ENCODE measurements at regions not wholly inside any gene's neighbourhood (a gene's known extent, or its start where the extent isn't known, plus 50 kb on each side); places are given as distances from the start of the nearest gene placed in this dataset.

DNA sequence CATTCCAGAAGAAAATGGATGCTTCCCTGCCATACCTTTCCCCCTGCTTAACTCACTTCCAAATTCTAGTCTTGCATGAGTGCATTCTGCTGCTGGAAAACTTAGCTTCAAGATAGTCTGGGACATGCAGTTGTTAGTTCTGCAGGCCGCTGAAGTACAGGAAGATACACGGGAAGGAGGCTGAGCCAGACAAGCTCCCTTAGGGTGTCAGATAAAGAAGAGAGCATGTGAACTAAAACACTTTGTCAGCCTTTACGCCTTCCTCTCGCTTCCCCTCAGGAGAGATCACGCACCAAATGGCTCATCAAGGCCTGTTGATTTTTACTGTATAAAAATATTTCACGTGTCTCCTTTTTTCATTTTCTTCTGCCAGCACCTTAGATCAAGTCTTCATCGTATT lies 420.7 kb downstream of the INSC start:
- no peak for DNase-seq (ENCODE audit: low read depth in 2 of 2)

DNA sequence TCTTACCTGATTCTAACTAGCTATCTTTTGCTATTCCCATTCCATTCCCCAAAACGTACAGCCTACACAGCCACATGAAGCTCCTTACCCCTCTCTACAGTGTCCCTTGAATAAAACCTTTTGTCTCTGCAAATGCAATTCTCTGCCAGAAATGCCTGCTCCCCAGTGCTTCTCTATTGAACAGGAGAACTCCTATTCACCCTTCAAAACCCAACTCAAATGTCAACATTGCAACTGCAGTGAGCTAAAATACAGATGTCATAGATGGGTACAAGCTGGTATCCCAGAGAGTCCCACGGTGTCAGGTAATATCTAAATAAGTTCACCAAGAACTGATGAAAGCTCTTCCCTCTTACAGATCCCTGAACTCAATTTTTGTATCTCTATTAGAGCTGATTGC lies 421.7 kb downstream of the INSC start:
- DNase-seq (ENCODE audit: low read depth in 2 of 2), result no peak

DNA sequence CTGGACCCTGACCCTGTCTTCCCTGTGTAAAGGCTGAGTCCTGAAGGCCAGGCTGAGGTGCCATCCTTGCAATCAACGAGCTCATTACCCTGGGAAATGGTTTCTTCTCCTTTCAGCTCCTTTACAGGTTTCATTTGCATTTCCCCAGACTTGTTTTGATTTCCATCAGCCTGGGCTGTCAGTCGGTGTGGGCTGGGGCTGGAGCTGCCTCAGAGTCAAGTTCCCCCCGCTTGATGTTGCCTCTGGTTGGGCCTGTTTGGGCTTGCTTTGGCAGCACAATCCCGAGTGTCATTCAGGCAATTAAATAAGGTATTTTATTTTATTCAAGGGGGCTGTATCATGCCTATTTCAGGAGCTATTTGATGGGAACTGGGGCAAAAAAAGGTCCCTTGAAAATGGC lies 424.9 kb downstream of the INSC start:
- DNase-seq (ENCODE audit: low read depth in 2 of 2), result no peak

DNA sequence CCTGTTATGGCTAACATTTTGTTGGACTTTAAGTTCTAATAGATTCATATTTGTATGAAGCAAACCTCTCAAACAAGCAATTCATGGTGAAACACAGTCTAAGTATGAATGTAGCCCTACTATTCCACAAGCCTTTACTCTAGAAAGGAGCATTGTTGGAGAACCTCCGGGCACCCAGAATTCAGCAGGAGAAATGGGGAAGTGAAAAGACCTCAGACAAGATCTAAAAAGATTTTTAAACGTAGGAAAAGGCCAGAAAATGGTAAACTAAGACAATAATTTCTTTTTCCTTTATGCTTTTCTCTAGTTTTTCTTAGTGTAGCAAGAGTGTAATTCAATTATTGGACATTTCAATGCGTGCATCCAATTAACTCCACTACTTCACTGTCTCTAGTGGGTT lies 426.4 kb downstream of the INSC start:
- DNase-seq (ENCODE audit: low read depth in 2 of 2), result no peak

DNA sequence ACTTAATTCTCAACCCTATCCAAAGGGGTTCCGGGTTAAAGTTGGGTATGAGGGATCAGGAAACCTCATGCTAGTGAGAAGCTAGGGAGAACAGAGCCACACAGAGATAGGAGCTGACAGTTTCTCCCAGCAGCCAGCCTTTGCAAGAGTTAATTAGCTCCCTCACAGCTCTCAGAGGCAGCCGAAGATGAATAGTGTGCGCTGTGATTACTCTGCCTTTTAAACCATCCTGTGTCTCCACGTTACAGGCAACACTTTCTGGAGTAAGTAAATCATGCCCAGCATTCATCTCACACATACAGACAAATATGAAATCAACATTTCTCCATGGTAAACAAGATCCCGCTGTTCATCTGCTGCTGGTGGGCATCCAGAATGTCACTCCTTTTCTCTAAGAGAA lies 429.6 kb downstream of the INSC start:
- DNase-seq (ENCODE audit: low read depth in 2 of 2), result no peak

DNA sequence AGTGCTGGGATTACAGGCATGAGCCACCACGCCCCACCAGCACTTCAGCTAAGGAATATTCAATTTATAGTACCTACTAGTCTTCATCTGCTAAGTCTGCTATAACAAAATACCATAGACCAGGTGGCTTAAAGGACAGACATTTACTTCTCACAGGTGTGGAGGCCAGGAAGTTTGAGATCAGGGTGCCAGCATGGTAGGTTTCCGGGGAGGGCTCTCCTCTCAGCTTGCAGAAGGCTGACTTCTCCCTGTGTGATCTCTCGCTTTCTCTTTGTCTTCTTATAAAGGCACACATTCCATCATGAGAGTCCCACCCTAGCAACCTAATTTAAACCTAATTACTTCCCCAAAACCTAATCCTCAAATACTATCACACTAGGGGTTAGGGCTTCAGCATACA lies 433.0 kb downstream of the INSC start:
- DNase-seq (ENCODE audit: low read depth in 2 of 2), result no peak

DNA sequence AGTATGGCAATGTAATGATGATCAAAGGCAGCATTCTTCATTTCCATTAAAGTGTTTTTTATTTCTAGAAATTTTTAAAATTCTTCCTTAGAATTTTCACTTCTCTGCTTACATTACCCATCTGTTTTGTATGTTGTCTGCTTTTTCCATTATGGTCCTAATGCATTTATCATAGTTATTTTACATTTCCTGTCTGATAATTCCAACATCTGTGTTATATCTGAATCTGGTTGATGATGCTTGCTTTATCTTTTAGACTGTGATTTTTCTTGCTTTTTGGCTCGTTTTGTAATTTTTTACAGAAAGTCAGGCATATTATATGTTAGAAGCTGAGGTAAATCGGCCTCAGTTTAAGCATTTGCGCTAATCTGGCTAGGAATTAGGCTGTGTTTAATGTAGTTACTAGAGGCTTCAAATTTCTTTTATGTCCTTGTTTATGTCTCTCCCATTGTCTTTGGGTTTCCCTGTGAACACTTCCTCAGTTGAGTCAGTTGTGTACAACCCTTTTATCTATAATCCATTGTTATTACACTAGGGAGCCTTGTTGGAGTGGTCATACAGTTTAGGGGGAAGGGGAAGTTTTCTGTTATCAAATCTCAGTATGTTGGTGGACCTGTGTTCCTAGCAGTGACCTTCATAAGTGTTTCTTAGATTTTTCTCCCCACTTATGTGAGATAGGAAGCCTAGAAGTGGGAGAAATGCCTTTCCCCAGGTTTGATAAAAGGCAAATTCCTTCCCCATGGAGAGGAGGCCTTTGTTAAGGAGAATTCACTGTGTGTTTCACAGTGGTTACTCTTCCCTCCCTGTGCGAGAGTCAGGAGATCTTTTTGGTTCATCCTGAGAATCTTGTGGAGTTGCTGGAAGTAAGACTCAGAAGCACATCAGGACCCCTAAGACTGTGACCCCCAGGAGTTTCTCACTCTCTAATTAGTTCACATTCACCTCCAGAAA lies 437.5 kb downstream of the INSC start:
- DNase-seq (ENCODE audit: low read depth in 2 of 2), result no peak

DNA sequence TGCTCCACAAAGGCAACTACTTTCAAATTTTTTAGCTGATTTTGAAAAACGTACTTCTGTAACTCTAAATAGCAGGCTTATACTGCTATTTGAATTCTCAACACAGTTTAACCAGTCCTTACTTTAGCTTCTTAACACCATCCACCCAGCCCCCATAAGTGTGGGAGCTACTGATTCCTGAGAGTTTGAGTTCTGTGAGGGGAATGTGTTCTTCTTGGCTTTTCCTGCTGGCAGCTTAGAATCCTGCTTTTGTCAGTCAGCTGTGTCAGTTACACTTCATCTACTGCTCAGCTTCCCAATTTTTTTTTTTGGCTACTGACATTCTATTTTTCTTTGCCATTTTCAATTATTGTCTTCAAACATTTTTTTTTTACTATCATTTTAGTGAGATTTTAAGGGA lies 440.4 kb downstream of the INSC start:
- no peak for DNase-seq (ENCODE audit: low read depth in 2 of 2)

DNA sequence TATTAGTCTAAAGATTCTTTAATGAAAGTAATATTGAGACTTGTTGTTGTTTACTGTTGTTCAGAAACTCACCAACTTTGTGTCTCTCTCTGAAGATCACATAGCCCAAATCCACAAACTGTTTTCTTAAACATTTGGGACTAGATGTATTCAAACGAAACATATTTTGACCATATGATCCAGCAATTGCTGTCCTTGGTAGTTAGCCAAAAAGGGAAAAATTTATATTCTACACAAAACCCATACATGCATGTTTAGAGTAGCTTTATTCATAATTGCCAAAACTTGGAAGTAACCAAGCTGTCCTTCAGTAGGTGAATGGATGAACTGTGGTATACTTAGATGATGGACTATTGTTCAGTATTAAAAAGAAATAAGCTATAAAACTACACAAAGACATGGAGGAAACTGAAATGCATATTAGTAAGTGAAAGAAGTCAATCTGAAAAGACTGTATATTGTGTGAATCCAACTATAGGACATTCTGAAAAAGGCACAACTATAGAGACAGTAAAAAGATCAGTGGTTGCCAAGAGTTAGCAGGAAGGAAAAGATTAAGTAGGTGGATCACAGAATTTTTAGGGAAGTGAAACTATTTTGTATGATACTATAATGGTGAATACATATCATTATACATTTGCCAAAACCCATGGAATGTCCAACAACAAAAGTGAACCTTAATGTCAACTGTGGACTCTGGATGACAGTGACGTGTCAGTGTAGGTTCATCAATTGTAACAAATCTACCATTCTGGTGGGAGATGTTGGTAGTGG lies 442.9 kb downstream of the INSC start:
- no peak for DNase-seq (ENCODE audit: low read depth in 2 of 2)

DNA sequence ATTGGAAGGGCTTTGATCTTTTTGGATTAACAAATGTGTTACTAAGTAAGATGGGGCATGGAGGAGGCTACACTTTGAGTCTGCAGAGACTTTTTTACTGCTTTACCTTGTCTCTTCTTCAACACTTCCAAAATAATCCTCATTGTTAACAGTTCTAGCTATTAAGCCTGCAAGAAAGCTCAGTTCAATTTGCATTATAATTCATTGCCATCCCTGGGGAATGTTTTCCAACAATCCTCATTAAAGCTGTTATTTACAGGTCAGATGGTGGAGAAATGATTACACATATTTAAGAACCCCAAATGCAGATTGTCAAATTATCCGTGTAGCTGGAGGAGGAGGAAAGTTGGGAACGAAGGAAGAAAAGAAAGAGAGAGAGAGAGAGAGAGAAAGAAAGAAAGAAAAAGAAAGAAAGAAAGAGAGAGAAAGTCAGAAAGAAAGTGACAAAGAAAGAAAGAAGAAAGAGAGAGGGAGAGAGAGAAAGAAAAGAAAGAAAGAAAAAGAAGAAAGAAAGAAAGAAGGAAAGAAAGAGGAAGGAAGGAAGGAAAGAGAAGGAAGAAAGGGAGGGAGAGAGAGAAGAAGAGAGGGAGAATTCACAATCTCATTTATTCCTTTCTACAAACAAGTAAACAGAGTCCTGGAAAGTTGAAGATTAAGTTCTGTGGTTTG lies 443.9 kb downstream of the INSC start:
- DNase-seq (ENCODE audit: low read depth in 2 of 2), result no peak

DNA sequence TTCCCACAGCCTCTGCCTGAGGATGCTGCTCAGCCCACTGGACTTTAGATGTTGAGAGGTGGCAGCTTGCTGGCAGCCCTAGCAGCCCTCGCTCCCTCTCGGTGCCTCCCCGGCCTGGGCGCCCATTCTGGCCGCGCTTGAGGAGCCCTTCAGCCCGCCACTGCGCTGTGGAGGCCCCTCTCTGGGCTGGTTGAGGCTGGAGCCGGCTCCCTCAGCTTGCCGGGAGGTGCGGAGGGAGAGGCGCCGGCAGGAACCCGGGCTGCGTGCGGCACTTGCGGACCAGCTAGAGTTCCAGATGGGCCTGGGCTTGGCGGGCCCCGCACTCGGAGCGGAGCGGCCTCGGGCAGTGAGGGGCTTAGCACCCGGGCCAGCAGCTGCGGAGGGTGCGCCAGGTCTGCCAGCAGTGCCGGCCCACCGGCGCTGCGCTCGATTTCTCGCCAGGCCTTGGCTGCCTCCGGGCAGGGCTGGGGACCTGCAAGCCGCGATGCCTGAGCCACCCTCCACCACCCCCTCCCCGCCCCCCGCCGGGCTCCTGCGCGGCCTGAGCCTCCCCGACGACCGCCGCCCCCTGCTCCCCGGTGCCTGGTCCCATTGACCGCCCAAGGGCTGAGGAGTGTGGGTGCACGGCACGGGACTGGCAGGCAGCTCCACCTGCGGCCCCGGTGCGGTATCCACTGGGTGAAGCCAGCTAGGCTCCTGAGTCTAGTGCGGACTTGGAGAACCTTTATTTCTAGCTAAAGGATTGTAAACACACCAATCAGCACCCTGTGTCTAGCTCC lies 446.2 kb downstream of the INSC start:
- no peak for DNase-seq (ENCODE audit: low read depth in 2 of 2)

DNA sequence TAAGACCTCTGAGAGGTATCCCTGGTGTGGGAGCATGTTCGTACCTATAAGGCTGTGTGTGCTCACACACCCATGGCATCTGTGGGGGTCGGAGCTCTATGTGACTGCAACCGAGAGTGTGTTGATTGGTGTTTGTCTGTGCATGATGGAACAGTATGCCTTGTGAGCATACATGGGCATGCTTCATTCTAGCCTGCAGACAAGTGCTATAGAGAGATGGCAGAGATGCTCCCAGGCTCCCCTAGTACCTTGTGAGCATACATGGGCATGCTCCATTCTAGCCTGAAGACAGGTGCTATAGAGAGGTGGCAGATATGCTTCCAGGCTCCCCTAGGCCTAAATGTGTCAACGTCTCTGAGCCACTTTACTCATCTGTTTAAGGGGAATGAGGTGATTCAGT lies 447.5 kb downstream of the INSC start:
- DNase-seq (ENCODE audit: low read depth in 2 of 2), result no peak

DNA sequence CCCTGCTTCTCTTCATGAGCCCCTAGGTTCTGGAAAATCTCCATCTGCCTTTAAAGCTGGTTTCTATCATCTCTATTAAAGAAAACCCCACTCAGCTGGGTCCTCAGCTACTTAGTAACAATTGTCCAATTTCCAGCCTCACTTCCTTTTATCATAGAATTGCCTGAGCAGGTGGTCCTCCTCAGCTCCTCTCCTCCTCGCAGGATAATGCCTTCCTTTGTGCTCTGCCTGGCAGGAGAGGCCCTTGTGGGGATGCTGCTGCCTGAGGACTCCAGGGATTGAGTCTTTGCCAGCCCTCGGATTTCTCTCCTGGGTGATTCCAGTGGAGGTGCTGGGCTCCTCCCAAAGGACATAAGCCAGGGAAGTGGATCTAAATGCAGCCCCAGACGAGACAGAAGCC lies 448.3 kb downstream of the INSC start:
- DNase-seq (ENCODE audit: low read depth in 2 of 2), result no peak

DNA sequence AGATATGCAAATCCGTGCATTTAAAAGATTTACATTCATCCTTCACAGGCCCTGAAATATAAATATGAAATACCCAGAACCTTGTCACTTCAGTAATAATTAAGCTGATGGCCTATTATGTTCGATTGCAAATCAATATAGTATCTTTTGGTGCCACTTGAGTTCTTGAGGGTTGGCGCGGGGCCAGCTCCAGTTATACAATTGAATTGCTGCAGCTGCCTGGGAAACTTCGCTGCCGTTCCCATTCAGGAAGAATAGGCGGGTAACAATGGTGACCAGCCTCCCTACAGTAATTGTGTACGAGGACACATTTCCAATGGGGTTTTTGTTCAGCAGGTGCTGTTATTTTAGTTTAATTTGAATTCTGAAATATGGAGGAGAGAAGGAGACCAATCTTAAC lies 451.2 kb downstream of the INSC start:
- no peak for DNase-seq (ENCODE audit: low read depth in 2 of 2)

DNA sequence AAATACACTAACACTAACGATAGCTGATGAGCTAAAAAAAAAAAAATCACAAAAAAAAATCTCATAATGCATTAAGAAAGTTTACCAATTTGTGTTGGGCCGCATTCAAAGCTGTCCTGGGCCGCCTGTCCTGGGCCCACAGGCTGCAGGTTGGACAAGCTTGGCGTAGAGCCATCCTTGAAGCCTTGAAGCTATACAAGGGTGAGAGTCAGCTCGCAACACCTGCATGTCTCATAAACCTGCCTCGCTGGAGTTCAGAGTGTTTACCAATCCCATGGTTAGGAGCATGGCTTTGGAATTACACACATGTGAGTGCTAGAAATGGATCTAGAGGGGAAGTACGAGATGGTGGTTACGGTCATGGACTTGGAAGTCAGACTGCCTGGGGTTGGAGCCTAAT lies 453.7 kb downstream of the INSC start:
- no peak for DNase-seq (ENCODE audit: low read depth in 2 of 2)

DNA sequence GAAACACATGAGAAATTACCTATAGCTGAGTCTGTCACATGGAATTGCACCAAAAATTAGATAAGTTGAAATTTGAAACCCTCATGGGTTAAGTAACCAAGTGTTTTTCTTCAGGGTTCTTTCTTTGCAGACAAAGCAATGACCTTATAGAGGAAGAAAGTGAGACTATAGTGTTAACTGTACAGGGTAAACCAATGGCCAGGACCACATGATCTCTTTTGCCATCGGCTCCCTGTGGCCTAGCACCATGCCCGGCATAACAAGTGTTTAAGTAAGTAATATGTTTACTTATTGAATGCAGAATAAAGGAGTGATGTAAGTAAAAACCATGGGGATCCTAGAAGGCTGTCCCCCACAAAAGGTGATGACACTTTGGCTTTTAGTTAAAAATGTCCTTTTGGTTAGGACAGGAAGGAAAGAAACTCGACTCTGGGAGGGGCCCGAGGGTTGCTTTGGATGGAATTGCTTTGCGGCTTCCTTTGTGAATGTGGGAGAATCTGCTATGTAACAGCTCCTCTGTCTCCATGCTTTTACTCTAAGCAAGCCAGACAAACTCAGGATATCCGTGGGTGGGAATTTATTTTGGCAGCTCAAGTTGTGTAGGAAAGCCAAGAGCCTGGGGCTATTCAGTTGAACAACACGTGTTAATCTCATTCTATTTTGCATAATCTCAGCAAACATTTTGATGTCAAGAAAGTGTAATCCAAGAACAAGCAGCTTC lies 454.7 kb downstream of the INSC start:
- DNase-seq (ENCODE audit: low read depth in 2 of 2), result no peak

DNA sequence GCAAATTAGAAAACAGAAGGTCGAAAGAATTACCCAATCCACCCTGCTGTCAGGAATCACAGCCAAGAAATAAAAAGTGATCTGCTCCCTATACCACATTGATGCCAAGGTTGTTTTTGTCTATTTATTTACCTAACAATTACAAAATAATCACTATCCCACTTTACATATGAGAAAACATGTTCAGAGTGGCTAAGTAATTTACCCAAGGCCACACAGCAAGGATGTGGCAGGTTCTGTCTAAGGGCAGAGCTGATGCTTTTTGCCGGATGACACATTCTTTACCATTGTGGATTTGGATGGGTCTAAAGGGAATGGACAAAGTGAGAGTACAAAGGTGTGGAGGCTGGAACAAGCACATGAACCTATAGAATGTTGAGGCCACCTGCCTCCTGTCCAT lies 460.7 kb downstream of the INSC start:
- DNase-seq (ENCODE audit: low read depth in 2 of 2), result no peak

DNA sequence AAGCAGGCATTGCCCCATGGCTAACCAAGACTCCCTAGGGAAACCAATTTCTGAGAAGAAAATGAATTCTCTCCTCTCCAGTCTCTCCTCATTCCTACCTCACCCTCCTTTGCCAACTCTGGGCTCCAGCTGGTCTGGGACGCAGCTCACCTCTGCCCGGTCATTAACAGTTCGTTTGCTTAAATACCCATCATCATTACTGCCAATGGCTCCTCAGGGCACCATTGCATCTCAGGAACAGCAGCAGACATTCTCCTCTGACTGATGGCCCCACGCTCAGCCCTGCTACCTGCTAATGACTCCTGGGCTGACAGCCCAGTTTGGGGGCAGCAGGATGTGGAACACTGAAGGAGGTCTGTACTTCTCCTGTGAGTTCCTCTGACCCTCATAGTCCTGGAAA lies 462.0 kb downstream of the INSC start:
- no peak for DNase-seq (ENCODE audit: low read depth in 2 of 2)

DNA sequence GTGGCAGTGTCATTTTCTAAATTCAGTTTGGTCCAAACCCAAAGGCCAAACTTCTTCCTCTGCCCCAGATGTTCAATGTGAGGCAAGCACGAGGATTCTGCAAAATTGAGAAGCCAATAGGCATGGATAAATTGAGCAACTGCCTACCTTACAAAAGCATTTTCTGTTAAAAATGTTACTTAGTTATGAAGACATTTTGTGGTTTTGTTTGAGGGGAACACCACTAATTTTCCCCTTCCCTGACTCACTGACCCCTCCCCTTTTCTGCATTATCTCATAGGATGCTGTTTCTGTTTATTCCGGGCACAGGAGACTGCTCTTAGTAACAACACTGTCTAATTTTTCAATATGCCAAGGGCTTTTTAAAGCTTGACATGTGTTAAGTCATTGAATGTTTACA lies 462.8 kb downstream of the INSC start:
- DNase-seq (ENCODE audit: low read depth in 2 of 2), result no peak

DNA sequence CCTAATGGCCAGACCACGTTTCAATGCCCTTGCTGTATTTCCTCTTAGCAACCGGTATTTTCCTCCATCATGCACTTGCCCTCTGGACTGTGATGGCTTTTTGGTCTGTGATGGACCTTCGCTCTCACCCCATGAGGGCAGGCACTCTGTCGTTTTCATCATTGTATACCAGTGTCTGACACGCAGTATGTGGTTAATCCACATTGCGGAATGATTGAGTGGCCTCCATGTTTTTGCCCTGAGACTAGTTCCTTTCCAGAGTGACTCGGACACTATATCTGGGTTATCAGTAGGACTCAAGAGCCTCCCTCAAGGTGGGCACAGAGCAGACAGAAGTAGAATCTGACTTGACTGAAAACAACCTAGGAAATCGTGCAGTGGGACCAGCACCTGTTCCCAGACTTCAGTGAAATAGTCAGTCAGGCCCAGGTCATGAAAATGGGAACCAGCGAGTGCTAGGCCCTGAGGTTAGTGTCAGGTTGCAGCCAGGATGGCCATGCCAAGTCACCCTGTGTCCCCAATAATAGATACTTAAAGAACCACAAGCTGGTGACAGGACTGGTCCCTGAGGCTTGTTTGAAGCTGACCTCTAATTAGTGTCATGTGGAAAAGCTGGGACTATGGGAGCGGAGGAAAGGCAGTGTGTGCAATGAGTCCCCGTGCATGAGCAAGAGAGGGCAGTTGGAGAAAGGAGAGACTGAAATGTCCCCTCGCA lies 464.7 kb downstream of the INSC start:
- DNase-seq (ENCODE audit: low read depth in 2 of 2), result no peak

All from stimulated activated CD4-positive, alpha-beta T cell treated with anti-CD3 and anti-CD28 coated beads, Interleukin-1b, Interleukin-23, amount 100 ng/mL, for 1 hour (primary cell).